IMR-90 (cell line): ENCODE measurements at regions not wholly inside any gene's neighbourhood (a gene's known extent, or its start where the extent isn't known, plus 50 kb on each side); places are given as distances from the start of the nearest gene placed in this dataset.
A peak's percentile ranks its signal among the peaks of the same experiment; 100 is the strongest.

Experiments used
- ATAC-seq: fragments of 200-7000 bp; cut with Tn5 transposase; 2 replicates; pipeline ENCODE4 v1.9.1; 2020; ENCODE audit warnings: low read depth, mild to moderate bottlenecking, moderate library complexity
- BruUV-seq: library from RNA; stranded (reverse); fragments of 400-500 nt; replicated peaks from 2 replicates; lab custom pipeline; 2021; lab: Mats Ljungman, UMichigan
- CTCF ChIA-PET: fragments of 300-600 bp; formaldehyde crosslinking; extraction: SDS; loops from one replicate; lab custom pipeline; 2021; ENCODE audit warnings: antibody characterized with exemption; lab: Yijun Ruan, JAX
- POLR2A ChIA-PET: fragments of 300-600 bp; sonication (Branson Sonifier 250); formaldehyde crosslinking; loops from one replicate; lab custom pipeline; 2022; ENCODE audit warnings: antibody characterized with exemption; ENCODE audit not compliant: unreplicated experiment; lab: Charles Lee
- DNase-seq: peaks from one replicate; pipeline ENCODE4 v3.0.0; 2013
- H2AFZ ChIP-seq: replicated peaks from 2 replicates; pipeline ENCODE3; 2013; ENCODE audit warnings: low read length, mild to moderate bottlenecking; ENCODE audit not compliant: poor library complexity
- H2AK5ac ChIP-seq: 2 replicates; pipeline ENCODE4 v1.6.1; 2013; ENCODE audit warnings: low read depth, low read length, inconsistent platforms
- H2AK9ac ChIP-seq: replicated peaks from 2 replicates; pipeline ENCODE3; 2013; ENCODE audit warnings: mild to moderate bottlenecking, low read depth, low read length, moderate library complexity; ENCODE audit not compliant: poor library complexity
- H2BK120ac ChIP-seq: 2 replicates; pipeline ENCODE4 v1.6.1; 2013; ENCODE audit warnings: low read depth, low read length, inconsistent platforms
- H2BK15ac ChIP-seq: 3 replicates; pipeline ENCODE4 v1.6.1; 2013; ENCODE audit warnings: low read depth, low read length, inconsistent platforms
- H2BK20ac ChIP-seq: 2 replicates; pipeline ENCODE4 v1.6.1; 2013; ENCODE audit warnings: low read depth, mild to moderate bottlenecking, inconsistent platforms, low read length, moderate library complexity
- H2BK5ac ChIP-seq: 2 replicates; pipeline ENCODE4 v1.6.1; 2013; ENCODE audit warnings: mild to moderate bottlenecking, low read depth, low read length, inconsistent platforms; ENCODE audit not compliant: poor library complexity, severe bottlenecking
- H3K14ac ChIP-seq: replicated peaks from 2 replicates; pipeline ENCODE4 v1.6.1; 2013; ENCODE audit warnings: low read depth, low read length, inconsistent platforms
- H3K18ac ChIP-seq: 2 replicates; pipeline ENCODE4 v1.6.1; 2013; ENCODE audit warnings: low read depth, low read length, control low read depth
- H3K23ac ChIP-seq: 2 replicates; pipeline ENCODE4 v1.6.1; 2013; ENCODE audit warnings: low read depth, low read length, inconsistent platforms
- H3K27ac ChIP-seq: 2 replicates; pipeline ENCODE4 v1.5.1; 2013; ENCODE audit warnings: mild to moderate bottlenecking, control low read depth, low read length; ENCODE audit not compliant: insufficient read depth
- H3K27me3 ChIP-seq: 2 replicates; pipeline ENCODE4 v1.6.1; 2013; ENCODE audit warnings: low read length; ENCODE audit not compliant: control insufficient read depth, insufficient read depth
- H3K36me3 ChIP-seq: 2 replicates; pipeline ENCODE4 v1.6.1; 2013; ENCODE audit warnings: low read length, mixed read lengths; ENCODE audit not compliant: control insufficient read depth, insufficient read depth
- H3K4ac ChIP-seq: 2 replicates; pipeline ENCODE4 v1.6.1; 2013; ENCODE audit warnings: low read depth, low read length, inconsistent platforms
- H3K4me1 ChIP-seq: 2 replicates; pipeline ENCODE4 v1.6.1; 2013; ENCODE audit warnings: low read length, mixed read lengths; ENCODE audit not compliant: control insufficient read depth, insufficient read depth
- H3K4me2 ChIP-seq: 2 replicates; pipeline ENCODE4 v1.6.1; 2013; ENCODE audit warnings: low read depth, mild to moderate bottlenecking, control low read depth, low read length, moderate library complexity
- H3K4me3 ChIP-seq: 2 replicates; pipeline ENCODE4 v1.5.1; 2013; ENCODE audit warnings: low read depth, mild to moderate bottlenecking, control low read depth, low read length, moderate library complexity; ENCODE audit not compliant: insufficient read depth
- H3K56ac ChIP-seq: 2 replicates; pipeline ENCODE4 v1.6.1; 2013; ENCODE audit warnings: low read length, inconsistent platforms; ENCODE audit not compliant: insufficient read depth; ENCODE audit errors: extremely low read depth
- H3K79me1 ChIP-seq, 2 experiments: 2 replicates each; pipeline ENCODE4 v1.6.1; 2013; ENCODE audit warnings: low read length in 2 of 2, inconsistent platforms in 1 of 2, low read depth in 1 of 2
- H3K9ac ChIP-seq: 2 replicates; pipeline ENCODE4 v1.6.1; 2013; ENCODE audit warnings: low read depth, low read length, control low read depth
- H3K9me1 ChIP-seq: 2 replicates; pipeline ENCODE4 v1.6.1; 2013; ENCODE audit warnings: low read length, inconsistent platforms; ENCODE audit not compliant: insufficient read depth
- H3K9me3 ChIP-seq: 2 replicates; pipeline ENCODE4 v1.6.1; 2013; ENCODE audit warnings: low read length; ENCODE audit not compliant: control insufficient read depth, insufficient read depth
- H4K20me1 ChIP-seq: 2 replicates; pipeline ENCODE4 v1.6.1; 2013; ENCODE audit warnings: low read length, inconsistent platforms; ENCODE audit not compliant: insufficient read depth
- H4K5ac ChIP-seq: 2 replicates; pipeline ENCODE4 v1.6.1; 2013; ENCODE audit warnings: mild to moderate bottlenecking, low read depth, low read length, control low read depth
- H4K8ac ChIP-seq, 2 experiments: 2 replicates each; pipeline ENCODE4 v1.6.1; 2013; ENCODE audit warnings: low read depth in 2 of 2, low read length in 2 of 2, control low read depth in 1 of 2, inconsistent platforms in 1 of 2
- H4K91ac ChIP-seq: 2 replicates; pipeline ENCODE4 v1.6.1; 2013; ENCODE audit warnings: low read depth, low read length, inconsistent platforms; ENCODE audit not compliant: insufficient read depth
- CEBPB ChIP-seq: IDR thresholded peaks from 2 replicates; pipeline ENCODE4 v1.6.1; 2012; ENCODE audit warnings: low read depth, low read length, improper control_type of control experiment
- NFE2L2 ChIP-seq: fragments of 150-350 bp; IDR thresholded peaks from 2 replicates; pipeline ENCODE4 v1.6.1; 2016; ENCODE audit warnings: low read depth, mild to moderate bottlenecking, low read length
- WGBS, 2 experiments: methylation state at CpG; one replicate each; pipeline versions ENCODE4 v1.1.5 to v1.1.7; 2013; ENCODE audit warnings: missing lambda C conversion rate in 2 of 2; ENCODE audit not compliant: insufficient read length in 1 of 2; ENCODE audit errors: extremely low coverage in 2 of 2; 5-methylcytosine and 5-hydroxymethylcytosine counted together
- dilution Hi-C: fragments of 300-500 bp; cut with HindIII; formaldehyde crosslinking; loops from one replicate; pipeline ENCODE4 v1.14.3; 2018; ENCODE audit warnings: low sequenced_read_pairs; ENCODE audit not compliant: unreplicated experiment
- in situ Hi-C: fragments of 300-500 bp; cut with MboI; formaldehyde crosslinking; loops from 3 replicates; pipeline ENCODE4 v1.14.3; 2019; ENCODE audit warnings: low sequenced_read_pairs, inconsistent platforms, mixed read lengths
- intact Hi-C: fragments of 100-400 bp; cut with micrococcal nuclease; formaldehyde crosslinking; loops from 2 replicates; pipeline ENCODE4 v1.10.0; 2022

GRCh38 chr2:150803689-150804398 lies 316.4 kb upstream of the RND3 start:
- Histone ChIP-seq H2BK20ac (peak overlapping the region; percentile 52), H4K91ac (no peak overlapping the region), H2BK15ac (no peak overlapping the region; the same call in 2 of the 3 replicates), H3K36me3 (no peaks in the 10 kb centered on the region), H3K56ac (no peak overlapping the region), H3K79me1 (no peaks in the 10 kb centered on the region), H4K8ac (no peak overlapping the region), H4K5ac (peak overlapping the region; percentile 78), H3K27me3 (no peaks in the 10 kb centered on the region), H3K4me1 (peaks cover 4% of the 10 kb centered on the region), H3K4me2 (no peak overlapping the region), H3K23ac (no peak overlapping the region), H2BK5ac (no peak overlapping the region), H3K14ac (0 out of 2 replicates have a peak overlapping the region, but pooled peaks have one; percentile 59), H2AK9ac (no peak overlapping the region), H2BK120ac (peak overlapping the region; percentile 27; the same call in 1 of the 2 replicates), H3K4me3 (no peak overlapping the region), H4K20me1 (no peaks in the 10 kb centered on the region), H2AFZ (no peak overlapping the region), H3K18ac (peak overlapping the region; percentile 69), H3K9me1 (peaks cover 5% of the 10 kb centered on the region; the same call in 1 of the 2 replicates), H3K27ac (no peak overlapping the region), H3K9ac (no peak overlapping the region), H3K9me3 (no peaks in the 10 kb centered on the region), H3K4ac (peak overlapping the region; percentile 19; the same call in 1 of the 2 replicates), H2AK5ac (peak overlapping the region; percentile 48)
- ChIA-PET POLR2A (interaction anchor here (0.6 kb wide), 1 partner anchor 91 kb away, joined by 3 read pairs; no protein-coding TSS in a partner anchor), CTCF (interaction anchor here (1.1 kb wide), 1 partner anchor 162 kb away, joined by 3 read pairs; no protein-coding TSS in a partner anchor)
- peak; percentile 58; the same call in 1 of the 2 replicates for TF ChIP-seq NFE2L2
- no peak for TF ChIP-seq CEBPB
- no peak for DNase-seq
- dilution Hi-C loops (no loop called here), intact Hi-C loops (no loop called here), in situ Hi-C loops (no loop called here)
- ATAC-seq, result no peak
- WGBS, 2 experiments, result no CpG with 5 or more reads among the region's 6 CpGs
- BruUV-seq, result no TSS peak
